H9 (cell line): ENCODE measurements at regions not wholly inside any gene's neighbourhood (a gene's known extent, or its start where the extent isn't known, plus 50 kb on each side); places are given as distances from the start of the nearest gene placed in this dataset.

Source experiments
- DNase-seq: peaks from one replicate; pipeline ENCODE4 v3.0.0-alpha.2; 2017
- H2AFZ ChIP-seq: one replicate; pipeline ENCODE4 v1.6.1; 2013; ENCODE audit warnings: mild to moderate bottlenecking, low read length, control low read depth, moderate library complexity
- H2AK5ac ChIP-seq: 2 replicates; pipeline ENCODE4 v1.6.1; 2013; ENCODE audit warnings: low read length, control low read depth, mixed read lengths; ENCODE audit not compliant: insufficient read length
- H2BK120ac ChIP-seq: one replicate; pipeline ENCODE4 v1.6.1; 2013; ENCODE audit warnings: low read depth, mild to moderate bottlenecking, low read length, control low read depth, inconsistent platforms; ENCODE audit not compliant: poor library complexity, severe bottlenecking
- H2BK12ac ChIP-seq: 2 replicates; pipeline ENCODE4 v1.6.1; 2013; ENCODE audit warnings: low read length, control low read depth, mixed read lengths, low read depth; ENCODE audit not compliant: insufficient read length
- H2BK15ac ChIP-seq: 2 replicates; pipeline ENCODE4 v1.6.1; 2013; ENCODE audit warnings: low read depth, low read length, control low read depth
- H2BK20ac ChIP-seq: one replicate; pipeline ENCODE4 v1.6.1; 2013; ENCODE audit warnings: low read depth, mild to moderate bottlenecking, low read length, control low read depth, inconsistent platforms; ENCODE audit not compliant: poor library complexity, severe bottlenecking
- H2BK5ac ChIP-seq: 2 replicates; pipeline ENCODE4 v1.6.1; 2013; ENCODE audit warnings: low read length, control low read depth, mixed read lengths; ENCODE audit not compliant: insufficient read length
- H3K14ac ChIP-seq: 2 replicates; pipeline ENCODE4 v1.6.1; 2013; ENCODE audit warnings: low read length, control low read depth; ENCODE audit not compliant: insufficient read depth
- H3K18ac ChIP-seq: 2 replicates; pipeline ENCODE4 v1.6.1; 2013; ENCODE audit warnings: low read depth, mild to moderate bottlenecking, mixed read lengths, low read length, control low read depth; ENCODE audit not compliant: insufficient read length
- H3K23ac ChIP-seq: 2 replicates; pipeline ENCODE4 v1.6.1; 2013; ENCODE audit warnings: low read length, control low read depth, mixed read lengths, low read depth; ENCODE audit not compliant: insufficient read length
- H3K23me2 ChIP-seq: 2 replicates; pipeline ENCODE4 v1.6.1; 2013; ENCODE audit warnings: low read depth, mild to moderate bottlenecking, mixed read lengths, low read length, control low read depth; ENCODE audit not compliant: insufficient read length, poor library complexity, severe bottlenecking
- H3K27ac ChIP-seq: 2 replicates; pipeline ENCODE4 v1.5.1; 2013; ENCODE audit warnings: low read length, control low read depth, mixed read lengths, low read depth; ENCODE audit not compliant: insufficient read length
- H3K27me3 ChIP-seq: 2 replicates; pipeline ENCODE4 v1.6.1; 2013; ENCODE audit warnings: low read length, control low read depth, inconsistent platforms; ENCODE audit not compliant: insufficient read depth
- H3K4ac ChIP-seq: 2 replicates; pipeline ENCODE4 v1.6.1; 2013; ENCODE audit warnings: low read depth, mild to moderate bottlenecking, control low read depth, inconsistent platforms, low read length, moderate library complexity
- H3K4me1 ChIP-seq: 2 replicates; pipeline ENCODE4 v1.6.1; 2013; ENCODE audit warnings: low read length, control low read depth, inconsistent platforms; ENCODE audit not compliant: insufficient read depth
- H3K4me2 ChIP-seq: 2 replicates; pipeline ENCODE4 v1.6.1; 2013; ENCODE audit warnings: low read length, control low read depth, mixed read lengths; ENCODE audit not compliant: insufficient read length, insufficient read depth
- H3K56ac ChIP-seq: 2 replicates; pipeline ENCODE4 v1.6.1; 2013; ENCODE audit warnings: low read depth, mild to moderate bottlenecking, mixed read lengths, low read length, control low read depth; ENCODE audit not compliant: insufficient read length
- H3K79me1 ChIP-seq: 2 replicates; pipeline ENCODE4 v1.6.1; 2013; ENCODE audit warnings: low read depth, mild to moderate bottlenecking, moderate library complexity, low read length, control low read depth, inconsistent platforms; ENCODE audit not compliant: insufficient read depth, poor library complexity, severe bottlenecking
- H3K79me2 ChIP-seq: 2 replicates; pipeline ENCODE4 v1.6.1; 2013; ENCODE audit warnings: low read length, control low read depth, inconsistent platforms; ENCODE audit not compliant: insufficient read depth
- H3K9ac ChIP-seq: 2 replicates; pipeline ENCODE4 v1.6.1; 2013; ENCODE audit warnings: low read length, control low read depth, mixed read lengths; ENCODE audit not compliant: insufficient read length; ENCODE audit errors: extremely low read depth
- H3K9me3 ChIP-seq: one replicate; pipeline ENCODE4 v1.6.1; 2013; ENCODE audit warnings: low read depth, low read length, inconsistent platforms; ENCODE audit not compliant: control insufficient read depth
- H3T11ph ChIP-seq: one replicate; pipeline ENCODE4 v1.6.1; 2013; ENCODE audit warnings: mild to moderate bottlenecking, low read length, control low read depth, inconsistent platforms
- H4K20me1 ChIP-seq: one replicate; pipeline ENCODE4 v1.6.1; 2013; ENCODE audit not compliant: control insufficient read depth, insufficient read length, insufficient read depth
- H4K5ac ChIP-seq: 2 replicates; pipeline ENCODE4 v1.6.1; 2013; ENCODE audit warnings: low read depth, mild to moderate bottlenecking, mixed read lengths, low read length, control low read depth; ENCODE audit not compliant: insufficient read length
- H4K8ac ChIP-seq: replicated peaks from 2 replicates; pipeline ENCODE4 v1.6.1; 2013; ENCODE audit warnings: low read length, control low read depth, mixed read lengths, low read depth; ENCODE audit not compliant: insufficient read length
- H4K91ac ChIP-seq: 2 replicates; pipeline ENCODE4 v1.6.1; 2013; ENCODE audit warnings: low read depth, mild to moderate bottlenecking, moderate library complexity, mixed read lengths, low read length, control low read depth; ENCODE audit not compliant: insufficient read length
- H3K27ac Mint-ChIP-seq, 3 experiments: 2 replicates in 2 of 3; 3 replicates in 1 of 3; pipeline ENCODE4 v1.8.0; 2020 to 2021; ENCODE audit warnings: mixed read lengths in 3 of 3, mild to moderate bottlenecking in 1 of 3, moderate library complexity in 1 of 3
- H3K27me3 Mint-ChIP-seq: 2 replicates; pipeline ENCODE4 v1.8.0; 2021; ENCODE audit warnings: low read depth, mild to moderate bottlenecking, moderate library complexity, mixed read lengths
- H3K36me3 Mint-ChIP-seq, 3 experiments: 2 replicates in 2 of 3; 3 replicates in 1 of 3; pipeline ENCODE4 v1.8.0; 2020 to 2021; ENCODE audit warnings: low read depth in 3 of 3, mixed read lengths in 3 of 3; ENCODE audit not compliant: insufficient read depth in 1 of 3
- H3K4me1 Mint-ChIP-seq, 2 experiments: 2 replicates each; pipeline ENCODE4 v1.8.0; 2020; ENCODE audit warnings: mixed read lengths in 2 of 2
- H3K4me3 Mint-ChIP-seq, 2 experiments: 2 replicates in 1 of 2; 3 replicates in 1 of 2; pipeline ENCODE4 v1.8.0; 2020 to 2021; ENCODE audit warnings: mild to moderate bottlenecking in 2 of 2, mixed read lengths in 2 of 2, moderate library complexity in 1 of 2
- H3K9me3 Mint-ChIP-seq, 2 experiments: 2 replicates in 1 of 2; 3 replicates in 1 of 2; pipeline ENCODE4 v1.8.0; 2020; ENCODE audit warnings: mild to moderate bottlenecking in 2 of 2, mixed read lengths in 2 of 2, moderate library complexity in 1 of 2
- CTCF ChIP-seq: fragments of 200-600 bp; sonication (generic); conservative IDR thresholded peaks from 3 replicates; pipeline ENCODE4 v1.8.0; 2021; ENCODE audit warnings: antibody characterized with exemption, mild to moderate bottlenecking
- WGBS: extraction: QIAGEN DNeasy Blood & Tissue Kit; methylation state at CpG from one replicate; pipeline ENCODE4 v1.1.7; 2013; ENCODE audit warnings: missing lambda C conversion rate, low lambda C conversion rate, mixed read lengths; ENCODE audit not compliant: insufficient read length; ENCODE audit errors: extremely low coverage; 5-methylcytosine and 5-hydroxymethylcytosine counted together

GRCh38 chr15:100734586-100734985 is 132.2 kb downstream of the ASB7 start:
- Histone ChIP-seq H3K14ac (no peak overlapping the region), H2BK20ac (no peak overlapping the region), H2AFZ (no peak overlapping the region), H3K9me3 (no peaks in the 10 kb centered on the region), H3K79me2 (no peaks in the 10 kb centered on the region), H2BK5ac (no peak overlapping the region), H4K5ac (no peak overlapping the region), H3K27ac (no peak overlapping the region), H3K18ac (no peak overlapping the region), H3K4me2 (no peak overlapping the region), H4K8ac (no peak overlapping the region), H3K9ac (no peak overlapping the region), H4K20me1 (no peaks in the 10 kb centered on the region), H2BK120ac (no peak overlapping the region), H3K23me2 (no peaks in the 10 kb centered on the region), H3K4ac (no peak overlapping the region), H3K27me3 (no peaks in the 10 kb centered on the region), H2BK12ac (no peak overlapping the region), H3K79me1 (no peaks in the 10 kb centered on the region), H3K56ac (no peak overlapping the region), H3K23ac (no peak overlapping the region), H3T11ph (no peak overlapping the region), H3K4me1 (no peaks in the 10 kb centered on the region), H2BK15ac (no peak overlapping the region), H2AK5ac (no peak overlapping the region), H4K91ac (no peak overlapping the region)
- Mint-ChIP-seq H3K4me1 (peaks cover 0 to 9% of the 10 kb centered on the region in 2 experiments; a peak in 2 of 4 replicates), H3K36me3 (no peaks in the 10 kb centered on the region), H3K9me3 (no peaks in the 10 kb centered on the region), H3K27me3 (no peaks in the 10 kb centered on the region), H3K27ac (no peak overlapping the region; a peak in 1 of 7 replicates), H3K4me3 (no peak overlapping the region)
- WGBS, result no CpG with 5 or more reads among the region's 5 CpGs
- TF ChIP-seq CTCF, result no peak
- DNase-seq, result no peak
